H1 (cell line): ENCODE measurements at regions not wholly inside any gene's neighbourhood (a gene's known extent, or its start where the extent isn't known, plus 50 kb on each side); places are given as distances from the start of the nearest gene placed in this dataset.

Source experiments
- CTCF ChIA-PET: fragments of 300-600 bp; sonication (Branson Sonifier 250); formaldehyde crosslinking; loops from one replicate; lab custom pipeline; 2021; ENCODE audit not compliant: partially characterized antibody; lab: Charles Lee
- POLR2A ChIA-PET: fragments of 300-600 bp; sonication (Branson Sonifier 250); formaldehyde crosslinking; loops from one replicate; lab custom pipeline; 2021; ENCODE audit warnings: inconsistent platforms; ENCODE audit not compliant: partially characterized antibody; lab: Charles Lee
- DNase-seq, 2 experiments: peaks; one replicate each; pipeline versions ENCODE4 v3.0.0 to v3.0.0-alpha.2; 2010 to 2022; ENCODE audit warnings: low spot score in 2 of 2, low read depth in 1 of 2, mixed read lengths in 1 of 2
- FAIRE-seq: peaks from 2 replicates; lab custom pipeline; 2011; peaks lifted over from hg19 to GRCh38; lab: Jason Lieb, UNC
- H2AFZ ChIP-seq: 2 replicates; pipeline ENCODE4 v1.8.1; 2012; ENCODE audit warnings: low read length, inconsistent platforms
- H2AK5ac ChIP-seq: 2 replicates; pipeline ENCODE4 v1.6.1; 2013; ENCODE audit warnings: low read depth, low read length
- H2BK120ac ChIP-seq: replicated peaks from 2 replicates; pipeline ENCODE3; 2013; ENCODE audit warnings: low read depth, low read length, inconsistent platforms
- H2BK12ac ChIP-seq: 2 replicates; pipeline ENCODE4 v1.6.1; 2013; ENCODE audit warnings: low read depth, low read length
- H2BK15ac ChIP-seq: 2 replicates; pipeline ENCODE4 v1.6.1; 2013; ENCODE audit warnings: low read length
- H2BK20ac ChIP-seq: 2 replicates; pipeline ENCODE4 v1.6.1; 2013; ENCODE audit warnings: low read length
- H2BK5ac ChIP-seq: 2 replicates; pipeline ENCODE4 v1.6.1; 2013; ENCODE audit warnings: low read depth, low read length
- H3K14ac ChIP-seq: 2 replicates; pipeline ENCODE4 v1.6.1; 2013; ENCODE audit warnings: inconsistent platforms; ENCODE audit not compliant: insufficient read length
- H3K18ac ChIP-seq: 2 replicates; pipeline ENCODE4 v1.6.1; 2013; ENCODE audit warnings: low read length; ENCODE audit errors: extremely low read depth
- H3K23ac ChIP-seq: 2 replicates; pipeline ENCODE4 v1.6.1; 2013; ENCODE audit warnings: inconsistent platforms; ENCODE audit not compliant: insufficient read length
- H3K23me2 ChIP-seq: 2 replicates; pipeline ENCODE4 v1.6.1; 2013; ENCODE audit warnings: low read depth, low read length
- H3K27ac ChIP-seq: 2 replicates; pipeline ENCODE4 v1.6.1; 2011; ENCODE audit warnings: low read depth, low read length, inconsistent platforms
- H3K27me3 ChIP-seq, 4 experiments: replicated peaks in 1 of 4; 1 replicate in 1 of 4; 2 replicates in 3 of 4; pipeline versions ENCODE4 v1.6.1 to v1.8.1; 2011 to 2013; ENCODE audit warnings: low read length in 3 of 4, mild to moderate bottlenecking in 3 of 4, inconsistent platforms in 2 of 4, mixed read lengths in 2 of 4, moderate library complexity in 1 of 4; ENCODE audit not compliant: control insufficient read depth in 3 of 4, insufficient read depth in 3 of 4; ENCODE audit errors: extremely low read depth in 1 of 4
- H3K36me3 ChIP-seq, 4 experiments: 2 replicates each; pipeline versions ENCODE4 v1.6.1 to v1.8.1; 2011 to 2013; ENCODE audit warnings: mild to moderate bottlenecking in 4 of 4, low read length in 3 of 4, moderate library complexity in 2 of 4, control low read depth in 1 of 4, inconsistent platforms in 1 of 4; ENCODE audit not compliant: insufficient read depth in 4 of 4, control insufficient read depth in 2 of 4
- H3K4ac ChIP-seq: replicated peaks from 2 replicates; pipeline ENCODE3; 2013; ENCODE audit warnings: low read length, low read depth, mixed read lengths, inconsistent platforms; ENCODE audit not compliant: insufficient read length
- H3K4me1 ChIP-seq, 4 experiments: replicated peaks in 1 of 4; 1 replicate in 1 of 4; 2 replicates in 3 of 4; pipeline versions ENCODE4 v1.6.1 to v1.8.1; 2011 to 2013; ENCODE audit warnings: low read length in 3 of 4, inconsistent platforms in 2 of 4, mixed read lengths in 1 of 4; ENCODE audit not compliant: insufficient read depth in 4 of 4, control insufficient read depth in 3 of 4
- H3K4me2 ChIP-seq, 2 experiments: 2 replicates each; pipeline versions ENCODE4 v1.6.1 to v1.8.1; 2011 to 2013; ENCODE audit warnings: low read depth in 2 of 2, low read length in 2 of 2, control low read depth in 1 of 2, inconsistent platforms in 1 of 2, mild to moderate bottlenecking in 1 of 2; ENCODE audit not compliant: insufficient read depth in 1 of 2
- H3K4me3 ChIP-seq, 4 experiments: fragments of 200-600, 300-600 bp in 1 of 4; sonication (generic), shearing (Covaris generic), sonication (Bioruptor Twin) in 1 of 4; 2 replicates each; pipeline versions ENCODE4 v1.5.1 to v1.8.1; 2011 to 2016; ENCODE audit warnings: low read length in 4 of 4, low read depth in 3 of 4, control low read depth in 2 of 4, inconsistent platforms in 2 of 4, mild to moderate bottlenecking in 2 of 4, mixed read lengths in 1 of 4, moderate library complexity in 1 of 4; ENCODE audit not compliant: insufficient read depth in 2 of 4; ENCODE audit errors: extremely low read depth in 1 of 4
- H3K56ac ChIP-seq: replicated peaks from 2 replicates; pipeline ENCODE3; 2013; ENCODE audit warnings: low read depth, mild to moderate bottlenecking, mixed read lengths, low read length, inconsistent platforms; ENCODE audit not compliant: insufficient read length
- H3K79me1 ChIP-seq: 2 replicates; pipeline ENCODE4 v1.6.1; 2013; ENCODE audit warnings: low read depth, low read length, control low read depth
- H3K79me2 ChIP-seq, 2 experiments: 2 replicates each; pipeline versions ENCODE4 v1.6.1 to v1.8.1; 2012 to 2013; ENCODE audit warnings: low read length in 2 of 2, mild to moderate bottlenecking in 2 of 2, inconsistent platforms in 1 of 2; ENCODE audit not compliant: insufficient read depth in 2 of 2, control insufficient read depth in 1 of 2
- H3K9ac ChIP-seq, 4 experiments: replicated peaks in 1 of 4; 1 replicate in 1 of 4; 2 replicates in 3 of 4; pipeline versions ENCODE4 v1.6.1 to v1.8.1; 2011 to 2013; ENCODE audit warnings: low read depth in 3 of 4, low read length in 3 of 4, control low read depth in 2 of 4, mild to moderate bottlenecking in 2 of 4, moderate library complexity in 2 of 4, inconsistent platforms in 1 of 4; ENCODE audit errors: extremely low read depth in 1 of 4
- H3K9me3 ChIP-seq, 2 experiments: 2 replicates each; pipeline versions ENCODE4 v1.6.1 to v1.8.1; 2012 to 2013; ENCODE audit warnings: mild to moderate bottlenecking in 2 of 2, moderate library complexity in 2 of 2, control low read depth in 1 of 2, inconsistent platforms in 1 of 2, low read depth in 1 of 2, low read length in 1 of 2, mixed read lengths in 1 of 2; ENCODE audit not compliant: insufficient read depth in 2 of 2
- H4K20me1 ChIP-seq, 2 experiments: replicated peaks in 1 of 2; 2 replicates each; pipeline versions ENCODE3 to v1.8.1; 2011 to 2013; ENCODE audit warnings: inconsistent platforms in 2 of 2, low read length in 2 of 2, mild to moderate bottlenecking in 1 of 2; ENCODE audit not compliant: insufficient read depth in 2 of 2, control insufficient read depth in 1 of 2
- H4K5ac ChIP-seq: 2 replicates; pipeline ENCODE4 v1.6.1; 2013; ENCODE audit warnings: low read length, low read depth, mixed read lengths, inconsistent platforms; ENCODE audit not compliant: insufficient read length
- H4K8ac ChIP-seq: 2 replicates; pipeline ENCODE4 v1.8.0; 2013; ENCODE audit warnings: mild to moderate bottlenecking, moderate library complexity, low read length, inconsistent platforms; ENCODE audit not compliant: insufficient read depth; ENCODE audit errors: extremely low read depth
- H4K91ac ChIP-seq: replicated peaks from 2 replicates; pipeline ENCODE3; 2013; ENCODE audit warnings: low read length, mixed read lengths, inconsistent platforms; ENCODE audit not compliant: insufficient read length
- E2F6 ChIP-seq: IDR thresholded peaks from 2 replicates; pipeline ENCODE4 v1.6.1; 2012; ENCODE audit warnings: inconsistent platforms
- SP1 ChIP-seq: IDR thresholded peaks from 2 replicates; pipeline ENCODE4 v1.6.1; 2011; ENCODE audit warnings: low read depth, low read length
- TBP ChIP-seq: IDR thresholded peaks from 2 replicates; pipeline ENCODE4 v1.6.1; 2011; ENCODE audit warnings: low read depth, low read length, improper control_type of control experiment
- TEAD4 ChIP-seq: IDR thresholded peaks from 2 replicates; pipeline ENCODE4 v1.6.1; 2012; ENCODE audit warnings: low read depth, low read length, inconsistent platforms, mixed read lengths
- WGBS, 2 experiments: shearing (Covaris generic) in 1 of 2; methylation state at CpG; one replicate each; pipeline versions ENCODE4 v1.1.6 to v1.1.7; 2013 to 2015; ENCODE audit warnings: low lambda C conversion rate in 2 of 2, mixed read lengths in 2 of 2, inconsistent platforms in 1 of 2, low coverage in 1 of 2, missing lambda C conversion rate in 1 of 2; ENCODE audit not compliant: insufficient replicate concordance in 2 of 2, insufficient coverage in 1 of 2, insufficient read length in 1 of 2; ENCODE audit errors: extremely low coverage in 1 of 2, missing lambda C conversion rate in 1 of 2; 5-methylcytosine and 5-hydroxymethylcytosine counted together

- no peak overlapping the region for H3K4me3 ChIP-seq
- H3K23ac ChIP-seq, result no peak overlapping the region
- H2AK5ac ChIP-seq, result no peak overlapping the region
- H3K27ac ChIP-seq, result no peak overlapping the region
- H3K9me3 ChIP-seq, result peaks cover 0 to 5% of the 10 kb centered on the region in 2 experiments; a peak in 2 of 4 replicates
- no peaks in the 10 kb centered on the region for H3K36me3 ChIP-seq
- H3K4me1 ChIP-seq, result peaks cover 0 to 2% (median 0%) of the 10 kb centered on the region in 4 experiments; a peak in 1 of 7 replicates
- H4K8ac ChIP-seq, result no peak overlapping the region
- H3K14ac ChIP-seq, result no peak overlapping the region
- no peaks in the 10 kb centered on the region for H4K20me1 ChIP-seq
- no peak overlapping the region for H2AFZ ChIP-seq
- H2BK15ac ChIP-seq, result no peak overlapping the region
- no peak overlapping the region for H3K56ac ChIP-seq
- H3K4ac ChIP-seq, result no peak overlapping the region
- H3K79me2 ChIP-seq, result no peaks in the 10 kb centered on the region
- no peak overlapping the region for H3K9ac ChIP-seq
- no peak overlapping the region for H2BK120ac ChIP-seq
- DNase-seq (peak in 1 of 2 experiments; percentile 38), FAIRE-seq (peak; percentile 48)
- no peak overlapping the region for H2BK20ac ChIP-seq
- ChIA-PET POLR2A (interaction anchor here (0.6 kb wide), 1 partner anchor 11 kb away, joined by 3 read pairs; no protein-coding TSS in a partner anchor), CTCF (no interaction called here)
- no peaks in the 10 kb centered on the region for H3K79me1 ChIP-seq
- no peak overlapping the region for H2BK5ac ChIP-seq
- H3K18ac ChIP-seq, result no peak overlapping the region
- no peak overlapping the region for H2BK12ac ChIP-seq
- 5% methylated on average over 1 of the region's 1 CpG; no CpG with 5 or more reads in 1 of the 2 experiments for WGBS, 2 experiments
- no peak overlapping the region for H4K5ac ChIP-seq
- H3K27me3 ChIP-seq, result no peaks in the 10 kb centered on the region
- H4K91ac ChIP-seq, result no peak overlapping the region
- peak overlapping the region in 1 of 2 experiments; percentile 48; a peak in 2 of 4 replicates for H3K4me2 ChIP-seq
- H3K23me2 ChIP-seq, result no peaks in the 10 kb centered on the region
- TF ChIP-seq E2F6 (no peak), TEAD4 (peak; percentile 51; the same call in 1 of the 2 replicates), TBP (no peak), SP1 (no peak)
Observed at GRCh38 chr18:73431620-73432019, 563.8 kb upstream of the NETO1 start.
